Spleen (tissue), 11 donors: ENCODE measurements at regions not wholly inside any gene's neighbourhood (a gene's known extent, or its start where the extent isn't known, plus 50 kb on each side); places are given as distances from the start of the nearest gene placed in this dataset.

Experiments used
- DNase-seq: peaks from one replicate; pipeline ENCODE4 v3.0.0-alpha.2; 2020
- H3K27ac ChIP-seq, 8 donors: fragments of 200-600 bp; sonication (generic) in 7 of 8; 1 replicate in 4 of 8; 2 replicates in 4 of 8; pipeline versions ENCODE4 v1.5.0 to v1.8.0; 2016 to 2021; ENCODE audit warnings: inconsistent platforms in 4 of 8, mild to moderate bottlenecking in 4 of 8, moderate library complexity in 1 of 8
- H3K27me3 ChIP-seq, 7 donors: fragments of 200-600 bp; sonication (generic) in 6 of 7; replicated peaks in 1 of 7; 1 replicate in 4 of 7; 2 replicates in 3 of 7; pipeline versions ENCODE4 v1.5.0 to v1.8.0; 2016 to 2021; ENCODE audit warnings: inconsistent platforms in 3 of 7, mild to moderate bottlenecking in 1 of 7
- H3K36me3 ChIP-seq, 6 donors: fragments of 200-600 bp; sonication (generic) in 5 of 6; 1 replicate in 4 of 6; 2 replicates in 2 of 6; pipeline versions ENCODE4 v1.5.0 to v1.8.0; 2016 to 2021; ENCODE audit warnings: inconsistent platforms in 2 of 6
- H3K4me1 ChIP-seq, 6 donors: fragments of 200-600 bp; sonication (generic) in 5 of 6; 1 replicate in 3 of 6; 2 replicates in 3 of 6; pipeline versions ENCODE4 v1.5.0 to v1.8.0; 2016 to 2021; ENCODE audit warnings: inconsistent platforms in 3 of 6
- H3K4me3 ChIP-seq, 8 donors: fragments of 200-600 bp; sonication (generic) in 7 of 8; 1 replicate in 4 of 8; 2 replicates in 4 of 8; pipeline versions ENCODE4 v1.5.0 to v1.8.0; 2016 to 2021; ENCODE audit warnings: inconsistent platforms in 4 of 8, mild to moderate bottlenecking in 4 of 8, moderate library complexity in 2 of 8
- H3K9me3 ChIP-seq, 8 donors: fragments of 200-600 bp; sonication (generic) in 7 of 8; 1 replicate in 4 of 8; 2 replicates in 4 of 8; pipeline versions ENCODE4 v1.5.0 to v1.8.0; 2016 to 2021; ENCODE audit warnings: inconsistent platforms in 4 of 8
- CTCF ChIP-seq, 11 experiments: fragments of 200-600 bp in 7 of 11; fragments of 450-650 bp in 4 of 11; sonication (generic) in 4 of 11; IDR thresholded peaks in 8 of 11; conservative IDR thresholded peaks in 3 of 11; 1 replicate in 7 of 11; 2 replicates in 4 of 11; pipeline versions ENCODE4 v1.4.0 to v1.8.0; 2016 to 2021; ENCODE audit warnings: antibody characterized with exemption in 11 of 11, inconsistent platforms in 4 of 11, mild to moderate bottlenecking in 1 of 11
- POLR2A ChIP-seq, 3 donors: fragments of 450-650 bp; IDR thresholded peaks; one replicate each; pipeline ENCODE4 v1.5.1; 2017; ENCODE audit warnings: antibody characterized with exemption in 3 of 3, mild to moderate bottlenecking in 1 of 3
- POLR2AphosphoS5 ChIP-seq, 3 donors: sonication (generic); formaldehyde crosslinking; IDR thresholded peaks; one replicate each; pipeline ENCODE4 v1.5.1; 2017; ENCODE audit warnings: antibody characterized with exemption in 3 of 3
- WGBS, 5 donors: extraction: QIAGEN DNeasy Blood & Tissue Kit in 3 of 5; methylation state at CpG; one replicate each; pipeline versions ENCODE4 v1.1.5 to v1.1.7; 2013 to 2018; 5-methylcytosine and 5-hydroxymethylcytosine counted together
- intact Hi-C: fragments of 100-400 bp; cut with DNase I; formaldehyde crosslinking; loops from one replicate; pipeline ENCODE4 v1.15.0; 2023; ENCODE audit warnings: low total_unique reads
- donor health status: healthy with polysubstance abuse.
- donor health status: DM: no; HTN: no; CAD: no; lungs with moderate emphysema.
- donor health status: DM: no; HTN: no; CAD: no.
- donor health status: Bipolar disorder and iron deficiency.
- donor health status: healthy.
- donor health status: DM: no; HTN: no; CAD: no.
- donor health status: DM: yes; HTN: yes; CAD: no.

- no peak for DNase-seq
- peaks cover 0 to 8% (median 0%) of the 10 kb centered on the region in 8 donors for H3K9me3 ChIP-seq
- H3K4me1 ChIP-seq, result no peaks in the 10 kb centered on the region
- TF ChIP-seq POLR2A (IDR thresholded peaks at IDR 0.05) (no peak), CTCF (IDR thresholded peaks at IDR 0.05 in 8 of 11, conservative IDR thresholded peaks at IDR 0.05 in 3 of 11) (no peak), POLR2AphosphoS5 (IDR thresholded peaks at IDR 0.05) (no peak)
- H3K4me3 ChIP-seq, result no peak overlapping the region
- no peaks in the 10 kb centered on the region for H3K36me3 ChIP-seq
- WGBS, 5 donors, result 53 to 67% (median 55%) methylated on average over 3 of the region's 3 CpGs
- no peak overlapping the region for H3K27ac ChIP-seq
- intact Hi-C loops, result no loop called here
- no peaks in the 10 kb centered on the region for H3K27me3 ChIP-seq
These were observed 210.1 kb downstream of the PRDM9 start for GRCh38 chr5:23717486-23717885.

GRCh38 chr5:23718564-23718963 lies 211.2 kb downstream of the PRDM9 start:
- no peaks in the 10 kb centered on the region for H3K27me3 ChIP-seq
- no peaks in the 10 kb centered on the region for H3K4me1 ChIP-seq
- TF ChIP-seq CTCF (IDR thresholded peaks at IDR 0.05 in 8 of 11, conservative IDR thresholded peaks at IDR 0.05 in 3 of 11) (no peak), POLR2AphosphoS5 (IDR thresholded peaks at IDR 0.05) (no peak), POLR2A (IDR thresholded peaks at IDR 0.05) (no peak)
- 90 to 100% (median 94%) methylated on average over 1 of the region's 1 CpG for WGBS, 5 donors
- peaks cover 0 to 4% (median 0%) of the 10 kb centered on the region in 8 donors for H3K9me3 ChIP-seq
- no peak overlapping the region for H3K4me3 ChIP-seq
- no peak overlapping the region for H3K27ac ChIP-seq
- DNase-seq, result no peak
- H3K36me3 ChIP-seq, result no peaks in the 10 kb centered on the region
- intact Hi-C loops, result no loop called here

- Histone ChIP-seq H3K4me3 (no peak overlapping the region), H3K4me1 (no peaks in the 10 kb centered on the region), H3K36me3 (no peaks in the 10 kb centered on the region), H3K27ac (no peak overlapping the region), H3K9me3 (no peaks in the 10 kb centered on the region), H3K27me3 (no peaks in the 10 kb centered on the region)
- intact Hi-C loops, result no loop called here
- WGBS, 5 donors, result 15 to 46% (median 29%) methylated on average over 2 of the region's 2 CpGs
- TF ChIP-seq POLR2AphosphoS5 (IDR thresholded peaks at IDR 0.05) (no peak), CTCF (IDR thresholded peaks at IDR 0.05 in 8 of 11, conservative IDR thresholded peaks at IDR 0.05 in 3 of 11) (no peak), POLR2A (IDR thresholded peaks at IDR 0.05) (no peak)
- no peak for DNase-seq
These were observed 213.9 kb downstream of the PRDM9 start for GRCh38 chr5:23721336-23721735.

- Histone ChIP-seq H3K27me3 (no peaks in the 10 kb centered on the region), H3K27ac (no peak overlapping the region), H3K4me3 (no peak overlapping the region), H3K4me1 (no peaks in the 10 kb centered on the region), H3K9me3 (peaks cover 0 to 4% (median 0%) of the 10 kb centered on the region in 8 donors), H3K36me3 (no peaks in the 10 kb centered on the region)
- no peak for TF ChIP-seq POLR2A (IDR thresholded peaks at IDR 0.05)
- no peak for TF ChIP-seq CTCF (IDR thresholded peaks at IDR 0.05 in 8 of 11, conservative IDR thresholded peaks at IDR 0.05 in 3 of 11)
- TF ChIP-seq POLR2AphosphoS5 (IDR thresholded peaks at IDR 0.05), result no peak
- intact Hi-C loops, result no loop called here
- WGBS, 5 donors, result 69 to 89% (median 82%) methylated on average over 4 of the region's 4 CpGs
- no peak for DNase-seq
These were observed 219.9 kb downstream of the PRDM9 start for GRCh38 chr5:23727271-23727670.
